KG1 (cell line): ENCODE measurements at regions not wholly inside any gene's neighbourhood (a gene's known extent, or its start where the extent isn't known, plus 50 kb on each side); places are given as distances from the start of the nearest gene placed in this dataset.

Experiments
- DNase-seq: peaks from one replicate; lab custom pipeline; 2025; lab: John Stamatoyannopoulos, UW

- DNase-seq, result no peak
Observed at GRCh38 chr2:88283886-88284592, 113.9 kb downstream of the THNSL2 start.

- DNase-seq, result no peak
Observed at GRCh38 chr2:88281302-88282217, 111.4 kb downstream of the THNSL2 start.

- DNase-seq, result no peak
Observed at GRCh38 chr2:88269836-88270235, 99.7 kb downstream of the THNSL2 start.

GRCh38 chr2:88265352-88266303 lies 95.5 kb downstream of the THNSL2 start:
- no peak for DNase-seq

GRCh38 chr2:88263861-88264260 lies 93.7 kb downstream of the THNSL2 start:
- DNase-seq, result no peak

- DNase-seq, result no peak
Observed at GRCh38 chr2:88261725-88262124, 91.6 kb downstream of the THNSL2 start.

GRCh38 chr2:88258208-88258607 lies 88.1 kb downstream of the THNSL2 start:
- DNase-seq, result no peak

GRCh38 chr2:88254437-88255091 lies 84.4 kb downstream of the THNSL2 start:
- no peak for DNase-seq

GRCh38 chr2:88253997-88254396 lies 83.9 kb downstream of the THNSL2 start:
- no peak for DNase-seq

GRCh38 chr2:88253375-88253774 lies 83.2 kb downstream of the THNSL2 start:
- DNase-seq, result no peak

- DNase-seq, result no peak
Observed at GRCh38 chr2:88252646-88253045, 82.5 kb downstream of the THNSL2 start.

- DNase-seq, result no peak
Observed at GRCh38 chr2:88252111-88252510, 82.0 kb downstream of the THNSL2 start.

- DNase-seq, result no peak
Observed at GRCh38 chr2:88250404-88250803, 80.3 kb downstream of the THNSL2 start.

GRCh38 chr2:88248280-88248828 lies 78.2 kb downstream of the THNSL2 start:
- DNase-seq, result no peak

- no peak for DNase-seq
Observed at GRCh38 chr2:88247531-88247930, 77.4 kb downstream of the THNSL2 start.

- no peak for DNase-seq
Observed at GRCh38 chr2:88245109-88245508, 75.0 kb downstream of the THNSL2 start.

GRCh38 chr2:88239781-88240180 lies 69.6 kb downstream of the THNSL2 start:
- DNase-seq, result no peak

- DNase-seq, result no peak
Observed at GRCh38 chr2:88236666-88237065, 66.5 kb downstream of the THNSL2 start.
